ENCODE measurements at regions not wholly inside any gene's neighbourhood (a gene's known extent, or its start where the extent isn't known, plus 50 kb on each side); places are given as distances from the start of the nearest gene placed in this dataset.

DNA sequence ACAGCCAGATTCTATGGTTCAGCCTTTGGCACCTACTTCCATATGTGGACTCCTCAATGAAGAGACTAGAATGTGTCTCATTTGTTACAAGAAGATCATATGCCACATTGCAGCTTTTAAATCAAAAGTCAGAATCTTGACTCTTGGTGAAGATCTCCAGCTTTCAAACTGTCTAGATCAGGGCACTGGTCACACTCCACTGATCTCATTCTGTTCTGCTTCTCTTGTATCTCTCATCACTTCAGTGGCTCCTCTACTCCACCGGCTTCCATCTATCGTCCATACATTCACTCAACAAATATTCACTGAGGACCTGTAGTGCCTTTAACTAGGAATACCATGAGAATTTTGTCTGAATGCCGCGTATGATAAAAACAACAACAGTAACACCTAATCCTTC is 203.3 kb upstream of the LPP start:
- TF ChIP-seq CTCF (IDR thresholded peaks at IDR 0.05; ENCODE audit: low read depth, low read length, missing control alignments) = no peak
- no peak for DNase-seq (ENCODE audit: low read depth)
- H3K4me3 ChIP-seq (ENCODE audit: low read depth, low read length) = no peak overlapping the region

- DNase-seq (ENCODE audit: low read depth) = no peak
- TF ChIP-seq CTCF (IDR thresholded peaks at IDR 0.05; ENCODE audit: low read depth, low read length, missing control alignments) = no peak
- no peak overlapping the region for H3K4me3 ChIP-seq (ENCODE audit: low read depth, low read length)
These were observed 202.3 kb upstream of the LPP start for GRCh38 chr3:187951452-187952190.

DNA sequence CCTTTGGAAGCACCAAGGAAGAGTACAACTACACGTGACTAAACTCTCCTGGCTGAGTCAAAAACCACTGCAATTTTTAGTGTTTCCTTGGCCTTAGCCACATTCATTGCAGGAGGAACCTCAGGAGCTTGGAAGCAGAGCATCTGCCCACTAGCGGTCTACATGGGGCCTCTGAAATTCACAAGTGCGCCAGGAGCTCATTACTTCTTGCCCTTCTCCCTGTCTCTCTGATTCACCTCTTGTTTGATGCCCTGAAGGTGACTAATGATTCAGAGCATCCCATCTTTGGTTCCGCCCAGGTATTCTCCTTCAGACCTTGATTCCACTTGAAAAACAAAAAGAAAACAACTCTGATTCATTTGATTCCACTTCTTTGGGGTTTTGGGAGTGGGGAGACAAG is 201.1 kb upstream of the LPP start:
- no peak for TF ChIP-seq CTCF (IDR thresholded peaks at IDR 0.05; ENCODE audit: low read depth, low read length, missing control alignments)
- no peak overlapping the region for H3K4me3 ChIP-seq (ENCODE audit: low read depth, low read length)
- DNase-seq (ENCODE audit: low read depth) = no peak

- no peak for TF ChIP-seq CTCF (IDR thresholded peaks at IDR 0.05; ENCODE audit: low read depth, low read length, missing control alignments)
- no peak overlapping the region for H3K4me3 ChIP-seq (ENCODE audit: low read depth, low read length)
- DNase-seq (ENCODE audit: low read depth) = no peak
These were observed 199.5 kb upstream of the LPP start for GRCh38 chr3:187954516-187954872.

- DNase-seq (ENCODE audit: low read depth) = no peak
- no peak for TF ChIP-seq CTCF (IDR thresholded peaks at IDR 0.05; ENCODE audit: low read depth, low read length, missing control alignments)
- no peak overlapping the region for H3K4me3 ChIP-seq (ENCODE audit: low read depth, low read length)
These were observed 198.9 kb upstream of the LPP start for GRCh38 chr3:187954873-187955586.

- no peak for TF ChIP-seq CTCF (IDR thresholded peaks at IDR 0.05; ENCODE audit: low read depth, low read length, missing control alignments)
- DNase-seq (ENCODE audit: low read depth) = no peak
These were observed 198.4 kb upstream of the LPP start for GRCh38 chr3:187955587-187955952.

GRCh38 chr3:187957165-187957581 is 196.8 kb upstream of the LPP start:
- no peak for TF ChIP-seq CTCF (IDR thresholded peaks at IDR 0.05; ENCODE audit: low read depth, low read length, missing control alignments)
- no peak for DNase-seq (ENCODE audit: low read depth)
- no peak overlapping the region for H3K4me3 ChIP-seq (ENCODE audit: low read depth, low read length)

More at GRCh38 chr3:187955587-187955952, 198.4 kb upstream of the LPP start:
- no peak overlapping the region for H3K4me3 ChIP-seq (ENCODE audit: low read depth, low read length)
